Cardiac septum (tissue), 1 donor: ENCODE measurements at regions not wholly inside any gene's neighbourhood (a gene's known extent, or its start where the extent isn't known, plus 50 kb on each side); places are given as distances from the start of the nearest gene placed in this dataset.
"Not testable (repeated sequence)": the region's sequence is repeated elsewhere in the genome, so short reads cannot be mapped to it uniquely, and the experiment has no call there.

ENCODE experiments used
- DNase-seq: peaks from one replicate; pipeline ENCODE4 v3.0.0-alpha.2; 2020; ENCODE audit warnings: low spot score
- intact Hi-C: fragments of 100-400 bp; cut with DNase I; formaldehyde crosslinking; loops from one replicate; pipeline ENCODE4 v1.14.0; 2022
- donor health status: DM: no; HTN: no; CAD: no.

- DNase-seq: no peak
- intact Hi-C loops: no loop called here
Observed at GRCh38 chr9:3675946-3676345, 150.1 kb upstream of the RFX3 start.

DNA sequence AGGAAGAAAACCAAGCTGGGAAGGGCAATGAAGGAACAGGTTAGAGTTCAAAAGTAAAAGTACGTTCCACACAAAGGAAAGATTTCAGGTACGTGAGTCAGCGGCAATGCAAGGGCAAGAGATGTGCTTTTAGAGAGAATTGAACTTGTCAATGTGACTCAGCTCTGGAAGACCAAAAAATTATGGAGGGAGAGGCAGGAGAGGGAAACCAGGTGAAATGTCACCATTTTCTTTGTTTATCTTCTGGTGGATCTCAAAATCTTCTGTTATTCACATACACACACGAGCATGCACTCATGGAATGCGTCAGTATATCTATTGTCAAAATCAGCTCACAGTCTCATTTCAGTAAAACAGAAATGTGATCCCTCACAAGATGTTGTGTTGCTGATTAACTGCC, 148.8 kb upstream of the RFX3 start:
- DNase-seq: no peak
- intact Hi-C loops: no loop called here

DNA sequence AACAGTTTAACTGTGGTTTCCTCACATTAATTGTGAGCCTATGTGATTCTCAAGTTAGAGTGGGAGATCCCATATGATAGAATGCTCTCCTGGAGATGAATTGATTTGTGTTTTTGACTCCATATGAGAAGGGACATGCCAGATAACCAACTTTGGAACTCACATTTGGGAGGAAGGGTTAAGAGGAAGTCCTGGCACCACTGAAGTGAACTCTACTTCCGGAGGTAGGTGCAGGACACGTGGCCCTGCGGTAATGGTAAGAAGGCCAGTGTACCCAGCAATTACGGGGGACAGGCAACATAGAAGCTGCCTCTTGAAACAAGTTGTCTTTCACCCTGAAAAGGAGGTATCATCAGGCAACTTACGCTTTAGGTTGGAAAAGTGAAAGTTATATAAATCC, 146.6 kb upstream of the RFX3 start:
- DNase-seq: no peak
- intact Hi-C loops: no loop called here

- DNase-seq: no peak
- intact Hi-C loops: no loop called here
Observed at GRCh38 chr9:3664044-3664443, 138.2 kb upstream of the RFX3 start.

DNA sequence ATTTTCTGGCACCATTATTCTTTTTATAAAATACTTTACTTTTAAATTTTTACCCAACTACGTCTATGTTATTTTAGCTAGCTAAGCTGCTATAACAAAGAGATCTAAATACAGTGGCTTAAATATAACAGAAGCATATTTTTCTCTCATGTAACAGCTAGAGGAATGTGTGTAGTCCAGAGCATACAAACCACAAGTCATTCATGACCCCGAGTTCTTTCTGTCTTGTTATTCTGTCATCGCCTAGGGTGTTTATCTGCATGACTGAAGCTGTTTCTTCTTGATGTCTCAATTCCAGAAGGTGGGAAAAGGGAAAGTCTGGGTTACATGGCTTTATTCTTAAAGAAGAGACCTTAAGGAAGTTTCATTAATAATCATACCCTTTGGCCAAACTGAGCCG, 136.9 kb upstream of the RFX3 start:
- intact Hi-C loops: no loop called here
- DNase-seq: no peak

DNA sequence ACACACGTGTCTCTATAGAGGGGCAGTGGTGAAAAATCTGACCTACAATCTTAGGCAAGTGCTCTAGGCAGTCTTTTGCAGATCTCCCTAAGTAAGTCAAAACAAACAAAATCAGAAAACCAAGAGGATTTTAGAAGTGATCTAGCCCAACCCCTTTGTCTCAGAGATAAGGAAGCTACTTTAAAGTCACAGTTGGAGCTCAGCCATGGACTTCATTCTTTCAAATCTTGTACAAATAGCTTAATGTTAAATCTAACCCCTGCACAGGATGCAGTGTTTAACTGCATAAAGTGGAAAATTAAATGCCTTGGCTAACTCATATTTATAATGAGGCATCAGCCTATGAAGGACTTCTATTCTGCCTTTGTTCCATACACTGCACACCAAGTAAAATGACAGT, 135.1 kb upstream of the RFX3 start:
- intact Hi-C loops: no loop called here
- DNase-seq: no peak

GRCh38 chr9:3659647-3660046, 133.8 kb upstream of the RFX3 start:
- intact Hi-C loops: no loop called here
- no peak for DNase-seq

DNA sequence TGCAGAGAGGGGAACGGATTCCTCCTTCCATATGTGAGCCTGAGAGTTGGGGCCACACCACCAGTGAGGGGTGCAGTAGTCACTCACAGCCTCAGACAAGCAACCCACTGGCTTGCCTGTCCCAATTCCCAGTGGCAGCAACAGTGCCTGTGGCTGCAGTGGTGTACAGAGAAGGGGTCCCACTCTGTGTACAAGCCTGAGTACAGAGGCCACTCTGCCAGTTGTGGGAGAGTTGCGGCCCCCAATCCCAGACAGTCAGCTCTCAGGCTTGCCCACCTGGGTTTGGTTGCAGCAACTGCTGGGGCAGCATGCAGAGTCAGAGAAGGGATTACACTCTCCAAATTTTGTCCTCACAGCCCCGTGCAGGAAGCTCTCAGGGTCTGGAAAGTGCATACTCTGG, 133.2 kb upstream of the RFX3 start:
- no peak for DNase-seq
- intact Hi-C loops: no loop called here

DNA sequence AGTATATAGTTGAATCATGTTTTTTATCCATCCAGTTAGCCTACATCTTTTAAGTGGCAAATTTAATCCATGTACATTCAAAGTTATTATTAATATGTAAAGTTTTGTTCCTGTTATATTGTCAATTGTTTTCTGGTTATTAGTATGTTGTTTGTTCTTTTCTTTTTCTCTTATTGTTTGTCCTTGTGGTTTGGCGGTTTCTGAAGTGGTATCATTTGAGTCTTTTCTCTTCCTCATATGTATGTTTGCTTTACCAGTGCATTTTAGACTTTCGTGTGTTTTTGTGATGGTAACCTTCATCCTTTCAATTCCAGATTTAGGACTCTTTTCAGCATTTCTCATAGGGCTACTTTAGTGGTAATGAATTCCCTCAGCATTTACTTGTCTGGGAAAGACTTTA, 130.4 kb upstream of the RFX3 start:
- intact Hi-C loops: no loop called here
- no peak for DNase-seq

GRCh38 chr9:3650994-3651622, 125.3 kb upstream of the RFX3 start:
- intact Hi-C loops: no loop called here

DNA sequence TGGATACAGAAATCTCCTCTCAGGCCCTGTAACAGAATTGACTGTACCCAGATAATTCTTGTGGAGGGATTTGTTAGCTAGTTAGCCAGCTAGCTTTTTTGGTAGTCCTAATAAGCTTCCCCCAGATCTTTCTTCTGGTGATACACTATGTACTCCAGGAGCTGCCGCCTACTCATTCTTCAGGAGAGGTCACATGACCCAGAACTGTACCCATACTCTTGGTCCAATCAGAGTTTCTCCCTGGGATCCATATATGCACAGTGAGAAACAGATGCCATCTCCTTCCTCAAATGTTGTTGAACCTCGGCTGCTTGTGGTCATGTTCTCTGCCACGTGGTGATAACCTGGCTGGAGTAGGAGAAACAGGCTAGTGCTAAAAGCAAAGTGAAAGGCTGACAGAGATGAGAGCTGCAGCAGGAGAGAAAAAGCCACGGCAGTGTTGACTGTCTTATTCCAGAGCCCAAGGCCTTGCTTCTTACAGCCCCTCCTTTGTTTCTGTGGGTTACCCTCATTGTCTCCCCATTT, 123.0 kb upstream of the RFX3 start:
- no peak for DNase-seq
- intact Hi-C loops: loop anchor here (10.0 kb wide), 1 partner anchor 184 kb away; no protein-coding TSS in a partner anchor

More at GRCh38 chr9:3650994-3651622, 125.3 kb upstream of the RFX3 start:
- DNase-seq: no peak

GRCh38 chr9:3648266-3648665, 122.5 kb upstream of the RFX3 start:
- no peak for DNase-seq
- intact Hi-C loops: loop anchor here (10.0 kb wide), 1 partner anchor 183 kb away; no protein-coding TSS in a partner anchor

DNA sequence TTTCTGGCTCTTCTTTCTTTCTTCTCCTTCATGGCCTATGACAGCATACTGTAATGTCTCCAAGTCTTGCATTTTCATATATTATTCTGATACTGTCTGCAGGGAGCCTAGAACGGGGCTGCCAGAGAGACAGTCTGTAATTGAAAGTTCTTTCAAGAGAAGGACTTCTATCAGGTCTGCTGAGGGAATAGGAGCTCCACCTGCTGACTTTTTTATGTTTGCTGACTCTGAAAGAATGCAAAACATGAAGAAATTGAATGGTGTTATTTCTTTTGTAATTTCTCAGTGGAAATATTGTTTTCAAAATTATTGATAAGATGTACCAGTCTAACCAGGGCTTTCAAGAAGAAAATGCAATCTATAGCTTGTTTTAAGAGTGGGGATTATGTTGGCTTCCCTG, 121.9 kb upstream of the RFX3 start:
- intact Hi-C loops: loop anchor here (10.0 kb wide), 1 partner anchor 183 kb away; no protein-coding TSS in a partner anchor
- DNase-seq: no peak

- DNase-seq: no peak
- intact Hi-C loops: loop anchor here (10.0 kb wide), 1 partner anchor 181 kb away; no protein-coding TSS in a partner anchor
Observed at GRCh38 chr9:3646226-3646625, 120.4 kb upstream of the RFX3 start.

- intact Hi-C loops: loop anchor here (10.0 kb wide), 1 partner anchor 177 kb away; no protein-coding TSS in a partner anchor
- not testable (repeated sequence) for DNase-seq
Observed at GRCh38 chr9:3642075-3642474, 116.3 kb upstream of the RFX3 start.

GRCh38 chr9:3629495-3629894, 103.7 kb upstream of the RFX3 start:
- intact Hi-C loops: no loop called here
- no peak for DNase-seq

- intact Hi-C loops: no loop called here
- DNase-seq: no peak
Observed at GRCh38 chr9:3628239-3628638, 102.4 kb upstream of the RFX3 start.

GRCh38 chr9:3608011-3608410, 82.2 kb upstream of the RFX3 start:
- no peak for DNase-seq
- intact Hi-C loops: no loop called here

DNA sequence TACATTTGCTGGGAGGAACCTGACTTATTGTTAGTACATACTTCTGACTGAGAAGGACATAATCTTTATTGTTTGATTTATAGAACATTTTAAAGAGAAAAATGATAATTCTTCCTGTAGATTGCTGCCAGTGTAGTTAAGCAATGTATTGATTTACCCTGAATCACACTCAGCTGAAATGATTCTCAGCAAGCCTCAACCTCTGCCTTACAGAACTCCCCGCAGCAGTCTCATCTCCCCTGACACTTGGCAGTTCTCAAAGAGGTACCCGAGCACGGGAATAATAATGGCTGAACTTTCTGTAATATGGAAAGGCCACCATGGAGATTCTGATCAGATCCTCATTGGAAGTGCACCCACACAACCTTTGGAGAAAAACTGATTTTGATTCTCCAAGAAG, 74.9 kb upstream of the RFX3 start:
- DNase-seq: no peak
- intact Hi-C loops: no loop called here

DNA sequence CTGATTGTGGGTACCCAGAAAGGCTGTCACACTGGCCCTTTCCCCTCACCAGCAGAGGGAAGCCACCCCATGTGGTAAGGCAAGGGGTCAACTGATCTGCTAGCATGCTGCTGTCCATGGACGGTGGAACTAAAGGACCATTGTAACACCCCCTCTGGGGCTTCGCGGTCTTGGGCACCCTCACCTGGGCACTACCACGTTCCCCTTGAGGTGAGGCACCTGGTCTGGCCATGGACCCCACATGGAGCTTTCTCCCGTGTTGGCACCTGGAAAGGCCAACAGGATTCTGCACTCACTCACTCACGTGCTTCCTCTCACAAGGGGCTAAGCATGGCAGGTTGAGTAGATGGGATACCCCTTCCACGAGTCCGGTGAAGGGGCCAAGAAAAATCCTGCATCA, 72.0 kb upstream of the RFX3 start:
- intact Hi-C loops: no loop called here
- no peak for DNase-seq

GRCh38 chr9:3586066-3586465, 60.3 kb upstream of the RFX3 start:
- intact Hi-C loops: no loop called here
- DNase-seq: no peak

GRCh38 chr9:3585606-3586005, 59.8 kb upstream of the RFX3 start:
- DNase-seq: no peak
- intact Hi-C loops: no loop called here
